ENCODE measurements at regions not wholly inside any gene's neighbourhood (a gene's known extent, or its start where the extent isn't known, plus 50 kb on each side); places are given as distances from the start of the nearest gene placed in this dataset.

- no peak for TF ChIP-seq EZH2 (optimal IDR thresholded peaks at IDR 0.05; ENCODE audit: low read depth, low read length)
- TF ChIP-seq, protein P1, sequence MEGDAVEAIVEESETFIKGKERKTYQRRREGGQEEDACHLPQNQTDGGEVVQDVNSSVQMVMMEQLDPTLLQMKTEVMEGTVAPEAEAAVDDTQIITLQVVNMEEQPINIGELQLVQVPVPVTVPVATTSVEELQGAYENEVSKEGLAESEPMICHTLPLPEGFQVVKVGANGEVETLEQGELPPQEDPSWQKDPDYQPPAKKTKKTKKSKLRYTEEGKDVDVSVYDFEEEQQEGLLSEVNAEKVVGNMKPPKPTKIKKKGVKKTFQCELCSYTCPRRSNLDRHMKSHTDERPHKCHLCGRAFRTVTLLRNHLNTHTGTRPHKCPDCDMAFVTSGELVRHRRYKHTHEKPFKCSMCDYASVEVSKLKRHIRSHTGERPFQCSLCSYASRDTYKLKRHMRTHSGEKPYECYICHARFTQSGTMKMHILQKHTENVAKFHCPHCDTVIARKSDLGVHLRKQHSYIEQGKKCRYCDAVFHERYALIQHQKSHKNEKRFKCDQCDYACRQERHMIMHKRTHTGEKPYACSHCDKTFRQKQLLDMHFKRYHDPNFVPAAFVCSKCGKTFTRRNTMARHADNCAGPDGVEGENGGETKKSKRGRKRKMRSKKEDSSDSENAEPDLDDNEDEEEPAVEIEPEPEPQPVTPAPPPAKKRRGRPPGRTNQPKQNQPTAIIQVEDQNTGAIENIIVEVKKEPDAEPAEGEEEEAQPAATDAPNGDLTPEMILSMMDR (IDR thresholded peaks at IDR 0.05; ENCODE audit: low read length) = no peak
Observed at GRCh38 chr15:78695854-78696253, 54.8 kb upstream of the CHRNB4 start.

Measured in MM.1S (cell line).